Epithelial cell of prostate (primary cell): ENCODE measurements at regions not wholly inside any gene's neighbourhood (a gene's known extent, or its start where the extent isn't known, plus 50 kb on each side); places are given as distances from the start of the nearest gene placed in this dataset.

Experiments used
- DNase-seq: peaks from one replicate; pipeline ENCODE4 v3.0.0-alpha.2; 2011; ENCODE audit warnings: low read depth, low spot score
- H3K27ac ChIP-seq: fragments of 450-650 bp; 2 replicates; pipeline ENCODE4 v1.5.1; 2017; ENCODE audit warnings: mild to moderate bottlenecking

DNA sequence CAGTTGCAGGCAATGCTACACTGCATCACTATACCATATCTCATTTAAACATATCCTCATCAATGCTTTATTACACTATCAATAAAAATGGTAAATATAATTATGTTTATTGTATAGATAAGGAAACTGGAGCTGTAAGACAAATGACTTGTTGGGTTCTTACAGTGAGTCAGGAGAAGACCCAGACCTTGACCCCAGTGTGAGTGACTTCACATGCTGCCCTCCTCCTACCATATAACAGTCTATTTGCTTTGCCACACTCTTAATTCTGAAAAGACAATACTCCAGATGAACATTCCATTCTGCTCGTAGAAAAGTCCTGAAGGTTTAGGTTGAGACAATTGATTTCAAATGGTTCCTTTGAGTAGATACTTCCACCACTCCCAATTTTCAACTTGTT, 550.5 kb downstream of the PLPP3 start:
- DNase-seq: no peak
- H3K27ac ChIP-seq: no peak overlapping the region

- H3K27ac ChIP-seq: no peak overlapping the region
- DNase-seq: no peak
Observed at GRCh38 chr1:56028244-56028643, 551.1 kb downstream of the PLPP3 start.

- peak; percentile 90 for DNase-seq
- peak overlapping the region; percentile 67 for H3K27ac ChIP-seq
Observed at GRCh38 chr1:56025942-56026341, 553.4 kb downstream of the PLPP3 start.

DNA sequence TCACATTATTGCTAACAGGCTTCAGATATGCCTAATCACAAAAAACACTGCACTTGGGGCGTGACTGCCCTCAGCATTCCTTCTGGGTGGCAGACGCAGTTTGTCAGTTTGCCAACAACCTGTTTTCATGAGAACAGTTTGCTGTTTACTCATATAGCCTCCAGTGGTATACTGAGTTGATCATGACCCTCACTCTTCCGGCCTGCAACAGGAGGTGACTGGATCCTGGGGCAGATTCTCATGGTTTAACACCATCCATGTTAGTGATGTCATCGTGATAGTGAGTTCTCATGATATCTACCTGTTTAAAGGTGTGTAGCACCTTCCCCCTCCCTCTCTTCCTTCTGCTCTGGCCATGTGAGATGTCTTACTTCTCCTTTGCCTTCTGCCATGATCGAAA, 555.2 kb downstream of the PLPP3 start:
- peak; percentile 54 for DNase-seq
- peak overlapping the region; percentile 67 for H3K27ac ChIP-seq

GRCh38 chr1:56019922-56020321, 559.4 kb downstream of the PLPP3 start:
- DNase-seq: no peak
- no peak overlapping the region for H3K27ac ChIP-seq

DNA sequence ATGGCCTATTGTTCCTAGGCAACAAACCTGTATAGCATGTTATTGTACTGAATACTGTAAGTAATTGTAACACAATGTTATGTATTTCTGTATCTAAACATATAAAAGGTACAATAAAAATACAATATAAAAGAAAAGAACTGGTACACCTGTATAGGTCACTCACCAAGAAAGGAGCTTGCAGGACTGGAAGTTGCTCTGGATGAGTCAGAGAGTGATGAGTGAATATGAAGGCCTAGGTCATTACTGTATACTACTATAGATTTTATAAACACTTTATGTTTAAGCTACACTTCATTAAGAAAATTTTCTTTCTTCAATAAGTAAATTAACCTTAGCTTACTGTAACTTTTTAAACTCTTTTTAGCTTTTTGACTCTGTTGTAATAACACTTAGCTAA, 559.9 kb downstream of the PLPP3 start:
- no peak for DNase-seq
- H3K27ac ChIP-seq: no peak overlapping the region

DNA sequence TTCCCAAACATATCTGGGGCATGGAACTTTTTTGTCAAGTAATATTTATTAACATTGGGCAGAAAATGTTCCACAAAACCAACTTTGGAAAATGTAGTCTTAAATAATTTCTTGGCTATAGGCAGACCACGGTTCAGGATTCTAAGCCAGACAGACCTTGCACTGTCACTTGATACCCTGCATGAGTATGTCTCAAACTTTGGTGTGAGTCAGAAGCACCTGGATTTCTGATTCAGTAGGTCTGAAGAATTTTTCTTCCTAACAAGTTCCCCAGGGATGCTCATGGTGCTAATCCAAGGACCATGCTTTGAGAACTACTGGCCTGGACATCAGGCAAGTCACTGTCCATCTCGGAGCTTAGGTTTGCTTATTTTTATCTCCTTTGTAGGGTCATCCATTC, 562.0 kb downstream of the PLPP3 start:
- no peak overlapping the region for H3K27ac ChIP-seq
- peak; percentile 20 for DNase-seq

GRCh38 chr1:56003846-56004245, 575.5 kb downstream of the PLPP3 start:
- no peak for DNase-seq
- no peak overlapping the region for H3K27ac ChIP-seq

GRCh38 chr1:56002231-56002630, 577.1 kb downstream of the PLPP3 start:
- H3K27ac ChIP-seq: no peak overlapping the region
- no peak for DNase-seq

DNA sequence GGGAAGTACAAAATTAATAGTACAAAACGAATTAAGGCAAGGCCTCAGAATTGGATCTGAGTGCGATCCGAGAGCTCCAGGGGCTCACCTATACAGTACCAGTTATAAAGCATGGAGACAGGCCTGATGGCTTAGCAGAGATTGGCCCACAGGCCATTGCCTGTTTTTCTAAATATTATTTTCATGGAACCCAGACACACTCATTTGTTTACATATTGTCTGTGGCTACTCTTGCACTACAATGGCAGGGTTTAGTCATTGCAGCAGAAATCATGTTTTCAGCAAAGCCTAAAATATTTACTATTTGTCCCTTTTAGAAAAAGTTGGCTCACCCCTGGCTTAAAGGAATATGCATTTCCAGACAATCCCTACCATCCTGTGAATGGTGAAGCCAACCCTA, 578.9 kb downstream of the PLPP3 start:
- DNase-seq: no peak
- no peak overlapping the region for H3K27ac ChIP-seq

- no peak for DNase-seq
- H3K27ac ChIP-seq: no peak overlapping the region
Observed at GRCh38 chr1:55997536-55997935, 581.8 kb downstream of the PLPP3 start.

GRCh38 chr1:55993646-55994318, 585.6 kb downstream of the PLPP3 start:
- no peak for DNase-seq
- H3K27ac ChIP-seq: no peak overlapping the region

DNA sequence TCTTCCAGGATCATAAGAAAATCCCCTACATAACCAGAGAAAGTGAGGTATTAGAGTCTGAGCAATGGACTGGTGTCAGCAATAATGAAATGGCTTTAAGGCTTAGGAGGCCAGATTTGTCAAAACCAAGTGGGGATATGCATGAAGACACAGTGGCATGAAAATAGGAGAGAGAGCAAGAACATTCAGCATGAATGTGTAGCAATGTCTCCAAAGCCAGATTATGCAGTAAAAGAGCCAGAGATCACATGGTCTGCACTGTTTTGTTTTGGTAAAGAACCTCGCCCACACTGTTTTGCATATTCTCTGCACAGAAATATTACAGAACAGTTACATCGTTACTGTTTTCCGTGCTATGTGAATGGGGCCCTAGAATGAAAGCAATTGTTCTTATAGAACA, 589.4 kb downstream of the PLPP3 start:
- DNase-seq: no peak
- no peak overlapping the region for H3K27ac ChIP-seq

- H3K27ac ChIP-seq: no peak overlapping the region
- no peak for DNase-seq
Observed at GRCh38 chr1:55988963-55989452, 590.4 kb downstream of the PLPP3 start.

DNA sequence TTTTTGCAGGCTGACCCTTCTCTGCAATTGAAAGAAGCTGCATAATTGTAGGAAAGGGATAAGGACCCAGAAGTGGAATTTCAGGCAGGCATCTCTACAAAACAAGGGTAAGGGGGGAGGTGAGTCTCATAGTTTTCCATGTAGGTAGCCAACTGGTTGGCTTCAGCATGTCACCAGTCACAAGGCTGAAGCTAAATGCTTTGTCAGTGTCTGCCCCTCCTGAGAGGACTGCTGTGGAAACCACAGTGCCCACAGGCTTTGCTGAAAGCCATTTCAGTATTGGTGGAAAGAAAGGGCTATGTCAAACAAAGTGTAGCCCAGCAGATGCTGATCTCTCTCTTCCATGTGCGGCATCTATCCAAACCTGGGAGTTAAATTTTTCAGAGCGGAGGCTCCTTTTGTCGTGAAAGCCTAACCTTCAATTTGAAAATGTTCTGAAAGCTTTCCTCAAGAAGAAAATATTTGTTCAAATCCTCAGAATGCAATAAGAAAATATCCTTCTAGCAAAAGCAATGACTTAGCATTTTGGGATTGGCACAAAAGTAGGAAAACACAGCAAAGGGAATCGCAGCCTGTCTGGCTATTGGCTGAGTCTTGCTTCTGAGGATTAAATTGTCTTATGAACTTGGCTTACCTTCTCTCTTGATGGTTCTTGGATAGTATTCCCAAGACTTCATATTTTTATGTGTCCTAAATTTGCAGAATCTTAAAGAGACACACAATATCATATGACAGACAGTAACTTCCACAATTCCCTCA, 591.7 kb downstream of the PLPP3 start:
- no peak overlapping the region for H3K27ac ChIP-seq
- no peak for DNase-seq

- no peak for DNase-seq
- no peak overlapping the region for H3K27ac ChIP-seq
Observed at GRCh38 chr1:55986003-55986402, 593.4 kb downstream of the PLPP3 start.

DNA sequence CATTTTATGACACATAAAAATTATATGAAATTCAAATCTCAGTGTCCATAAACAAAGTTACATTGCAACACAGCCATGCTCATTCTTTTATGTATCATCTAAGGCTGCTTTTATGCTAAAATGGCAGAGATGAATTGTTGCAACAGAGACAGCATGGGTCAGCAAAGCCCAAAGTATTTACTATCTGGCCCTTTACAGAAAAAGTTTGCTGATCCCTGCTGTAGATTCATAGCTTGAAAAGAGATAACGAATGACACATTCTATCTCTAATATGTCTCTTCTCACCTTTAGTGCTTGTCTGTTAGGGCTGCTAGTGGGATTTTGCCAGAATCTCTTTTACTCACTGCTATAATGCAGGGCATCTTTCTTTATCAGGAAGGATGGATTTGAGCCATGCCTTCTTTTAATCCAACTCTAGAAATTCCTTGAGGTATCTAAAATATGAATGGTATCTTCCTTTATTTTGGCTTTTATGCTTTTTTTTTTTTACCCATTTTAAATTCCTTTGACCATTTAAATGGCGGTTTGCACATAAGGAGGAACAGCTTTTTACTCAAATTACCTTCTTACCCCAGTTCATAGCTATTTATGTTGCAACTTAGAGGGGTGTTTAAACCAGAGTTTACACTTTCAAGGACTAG, 598.2 kb downstream of the PLPP3 start:
- H3K27ac ChIP-seq: no peak overlapping the region
- DNase-seq: no peak

DNA sequence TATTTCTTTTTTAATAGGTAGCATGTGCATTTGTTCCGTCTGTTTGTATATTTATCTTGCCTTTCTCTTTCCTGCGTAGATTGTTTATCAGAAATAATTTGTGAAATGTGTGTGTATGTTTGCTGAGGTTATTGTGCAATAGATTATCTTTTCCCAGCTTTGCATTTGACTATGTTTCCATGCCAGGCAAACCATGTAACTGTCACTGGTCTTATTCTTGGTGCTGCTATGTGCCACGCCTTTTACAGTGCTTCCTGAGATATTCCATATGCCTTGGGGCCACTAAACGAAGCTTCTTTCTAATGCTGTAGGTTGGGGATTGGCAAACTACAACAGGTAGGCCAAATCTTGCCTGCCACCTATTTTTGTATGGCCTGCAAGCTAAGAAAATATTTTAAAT, 598.8 kb downstream of the PLPP3 start:
- no peak overlapping the region for H3K27ac ChIP-seq
- DNase-seq: no peak

- H3K27ac ChIP-seq: no peak overlapping the region
- no peak for DNase-seq
Observed at GRCh38 chr1:55974714-55975441, 604.5 kb downstream of the PLPP3 start.

DNA sequence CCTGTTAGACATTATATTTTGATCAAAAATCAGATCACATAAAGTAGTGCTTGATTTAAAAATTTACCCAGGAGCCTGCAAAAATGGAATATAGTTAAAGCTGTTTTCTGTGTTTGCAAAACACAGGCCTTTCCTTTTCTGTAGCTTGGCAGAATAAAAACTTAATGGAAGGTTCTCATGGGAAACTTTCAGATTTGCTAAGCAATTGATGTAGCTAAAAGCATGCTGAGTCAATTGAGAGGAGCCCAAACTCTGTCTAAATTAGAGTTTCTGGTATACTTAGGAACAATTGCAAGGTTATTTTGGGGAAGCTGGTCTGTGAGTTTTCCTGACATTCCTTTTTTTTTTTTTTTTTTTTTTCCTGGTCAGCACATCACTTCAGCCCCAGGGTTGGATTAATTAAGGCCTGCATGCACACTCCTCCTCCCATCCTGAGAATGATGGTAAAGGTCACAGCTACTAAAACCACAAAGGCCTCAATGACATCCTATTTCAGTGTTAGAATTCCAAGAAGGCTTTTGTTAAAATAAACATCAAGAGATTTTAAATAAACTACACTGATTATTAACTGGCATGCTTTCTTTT, 608.7 kb downstream of the PLPP3 start:
- no peak overlapping the region for H3K27ac ChIP-seq
- no peak for DNase-seq
